IMR-90 (cell line): ENCODE measurements at regions not wholly inside any gene's neighbourhood (a gene's known extent, or its start where the extent isn't known, plus 50 kb on each side); places are given as distances from the start of the nearest gene placed in this dataset.

Experiments used
- ATAC-seq: fragments of 200-7000 bp; cut with Tn5 transposase; 2 replicates; pipeline ENCODE4 v1.9.1; 2020; ENCODE audit warnings: low read depth, mild to moderate bottlenecking, moderate library complexity
- BruUV-seq: library from RNA; stranded (reverse); fragments of 400-500 nt; replicated peaks from 2 replicates; lab custom pipeline; 2021; lab: Mats Ljungman, UMichigan
- CTCF ChIA-PET: fragments of 300-600 bp; formaldehyde crosslinking; extraction: SDS; loops from one replicate; lab custom pipeline; 2021; ENCODE audit warnings: antibody characterized with exemption; lab: Yijun Ruan, JAX
- POLR2A ChIA-PET: fragments of 300-600 bp; sonication (Branson Sonifier 250); formaldehyde crosslinking; loops from one replicate; lab custom pipeline; 2022; ENCODE audit warnings: antibody characterized with exemption; ENCODE audit not compliant: unreplicated experiment; lab: Charles Lee
- DNase-seq: peaks from one replicate; pipeline ENCODE4 v3.0.0; 2013
- H2AFZ ChIP-seq: replicated peaks from 2 replicates; pipeline ENCODE3; 2013; ENCODE audit warnings: low read length, mild to moderate bottlenecking; ENCODE audit not compliant: poor library complexity
- H2AK5ac ChIP-seq: 2 replicates; pipeline ENCODE4 v1.6.1; 2013; ENCODE audit warnings: low read depth, low read length, inconsistent platforms
- H2AK9ac ChIP-seq: replicated peaks from 2 replicates; pipeline ENCODE3; 2013; ENCODE audit warnings: mild to moderate bottlenecking, low read depth, low read length, moderate library complexity; ENCODE audit not compliant: poor library complexity
- H2BK120ac ChIP-seq: 2 replicates; pipeline ENCODE4 v1.6.1; 2013; ENCODE audit warnings: low read depth, low read length, inconsistent platforms
- H2BK15ac ChIP-seq: 3 replicates; pipeline ENCODE4 v1.6.1; 2013; ENCODE audit warnings: low read depth, low read length, inconsistent platforms
- H2BK20ac ChIP-seq: 2 replicates; pipeline ENCODE4 v1.6.1; 2013; ENCODE audit warnings: low read depth, mild to moderate bottlenecking, inconsistent platforms, low read length, moderate library complexity
- H2BK5ac ChIP-seq: 2 replicates; pipeline ENCODE4 v1.6.1; 2013; ENCODE audit warnings: mild to moderate bottlenecking, low read depth, low read length, inconsistent platforms; ENCODE audit not compliant: poor library complexity, severe bottlenecking
- H3K14ac ChIP-seq: replicated peaks from 2 replicates; pipeline ENCODE4 v1.6.1; 2013; ENCODE audit warnings: low read depth, low read length, inconsistent platforms
- H3K18ac ChIP-seq: 2 replicates; pipeline ENCODE4 v1.6.1; 2013; ENCODE audit warnings: low read depth, low read length, control low read depth
- H3K23ac ChIP-seq: 2 replicates; pipeline ENCODE4 v1.6.1; 2013; ENCODE audit warnings: low read depth, low read length, inconsistent platforms
- H3K27ac ChIP-seq: 2 replicates; pipeline ENCODE4 v1.5.1; 2013; ENCODE audit warnings: mild to moderate bottlenecking, control low read depth, low read length; ENCODE audit not compliant: insufficient read depth
- H3K27me3 ChIP-seq: 2 replicates; pipeline ENCODE4 v1.6.1; 2013; ENCODE audit warnings: low read length; ENCODE audit not compliant: control insufficient read depth, insufficient read depth
- H3K36me3 ChIP-seq: 2 replicates; pipeline ENCODE4 v1.6.1; 2013; ENCODE audit warnings: low read length, mixed read lengths; ENCODE audit not compliant: control insufficient read depth, insufficient read depth
- H3K4ac ChIP-seq: 2 replicates; pipeline ENCODE4 v1.6.1; 2013; ENCODE audit warnings: low read depth, low read length, inconsistent platforms
- H3K4me1 ChIP-seq: 2 replicates; pipeline ENCODE4 v1.6.1; 2013; ENCODE audit warnings: low read length, mixed read lengths; ENCODE audit not compliant: control insufficient read depth, insufficient read depth
- H3K4me2 ChIP-seq: 2 replicates; pipeline ENCODE4 v1.6.1; 2013; ENCODE audit warnings: low read depth, mild to moderate bottlenecking, control low read depth, low read length, moderate library complexity
- H3K4me3 ChIP-seq: 2 replicates; pipeline ENCODE4 v1.5.1; 2013; ENCODE audit warnings: low read depth, mild to moderate bottlenecking, control low read depth, low read length, moderate library complexity; ENCODE audit not compliant: insufficient read depth
- H3K56ac ChIP-seq: 2 replicates; pipeline ENCODE4 v1.6.1; 2013; ENCODE audit warnings: low read length, inconsistent platforms; ENCODE audit not compliant: insufficient read depth; ENCODE audit errors: extremely low read depth
- H3K79me1 ChIP-seq, 2 experiments: 2 replicates each; pipeline ENCODE4 v1.6.1; 2013; ENCODE audit warnings: low read length in 2 of 2, inconsistent platforms in 1 of 2, low read depth in 1 of 2
- H3K9ac ChIP-seq: 2 replicates; pipeline ENCODE4 v1.6.1; 2013; ENCODE audit warnings: low read depth, low read length, control low read depth
- H3K9me1 ChIP-seq: 2 replicates; pipeline ENCODE4 v1.6.1; 2013; ENCODE audit warnings: low read length, inconsistent platforms; ENCODE audit not compliant: insufficient read depth
- H3K9me3 ChIP-seq: 2 replicates; pipeline ENCODE4 v1.6.1; 2013; ENCODE audit warnings: low read length; ENCODE audit not compliant: control insufficient read depth, insufficient read depth
- H4K20me1 ChIP-seq: 2 replicates; pipeline ENCODE4 v1.6.1; 2013; ENCODE audit warnings: low read length, inconsistent platforms; ENCODE audit not compliant: insufficient read depth
- H4K5ac ChIP-seq: 2 replicates; pipeline ENCODE4 v1.6.1; 2013; ENCODE audit warnings: mild to moderate bottlenecking, low read depth, low read length, control low read depth
- H4K8ac ChIP-seq, 2 experiments: 2 replicates each; pipeline ENCODE4 v1.6.1; 2013; ENCODE audit warnings: low read depth in 2 of 2, low read length in 2 of 2, control low read depth in 1 of 2, inconsistent platforms in 1 of 2
- H4K91ac ChIP-seq: 2 replicates; pipeline ENCODE4 v1.6.1; 2013; ENCODE audit warnings: low read depth, low read length, inconsistent platforms; ENCODE audit not compliant: insufficient read depth
- CHD1 ChIP-seq: IDR thresholded peaks from 2 replicates; pipeline ENCODE4 v1.6.1; 2012; ENCODE audit warnings: low read depth, low read length, improper control_type of control experiment
- CTCF ChIP-seq: conservative IDR thresholded peaks from 2 replicates; pipeline ENCODE4 v1.5.1; 2012; ENCODE audit warnings: mild to moderate bottlenecking, low read depth, low read length, improper control_type of control experiment
- FOS ChIP-seq: fragments of 150-350 bp; IDR thresholded peaks from 2 replicates; pipeline ENCODE4 v1.6.1; 2016; ENCODE audit warnings: low read depth, low read length
- MAZ ChIP-seq: IDR thresholded peaks from 2 replicates; pipeline ENCODE4 v1.6.1; 2012; ENCODE audit warnings: low read depth, mild to moderate bottlenecking, low read length, improper control_type of control experiment, moderate library complexity, borderline replicate concordance
- NFE2L2 ChIP-seq: fragments of 150-350 bp; IDR thresholded peaks from 2 replicates; pipeline ENCODE4 v1.6.1; 2016; ENCODE audit warnings: low read depth, mild to moderate bottlenecking, low read length
- POLR2A ChIP-seq: IDR thresholded peaks from 2 replicates; pipeline ENCODE4 v1.6.1; 2012; ENCODE audit warnings: mild to moderate bottlenecking, low read depth, low read length
- WGBS, 2 experiments: methylation state at CpG; one replicate each; pipeline versions ENCODE4 v1.1.5 to v1.1.7; 2013; ENCODE audit warnings: missing lambda C conversion rate in 2 of 2; ENCODE audit not compliant: insufficient read length in 1 of 2; ENCODE audit errors: extremely low coverage in 2 of 2; 5-methylcytosine and 5-hydroxymethylcytosine counted together
- dilution Hi-C: fragments of 300-500 bp; cut with HindIII; formaldehyde crosslinking; loops from one replicate; pipeline ENCODE4 v1.14.3; 2018; ENCODE audit warnings: low sequenced_read_pairs; ENCODE audit not compliant: unreplicated experiment
- in situ Hi-C: fragments of 300-500 bp; cut with MboI; formaldehyde crosslinking; loops from 3 replicates; pipeline ENCODE4 v1.14.3; 2019; ENCODE audit warnings: low sequenced_read_pairs, inconsistent platforms, mixed read lengths
- intact Hi-C: fragments of 100-400 bp; cut with micrococcal nuclease; formaldehyde crosslinking; loops from 2 replicates; pipeline ENCODE4 v1.10.0; 2022

GRCh38 chr11:87432022-87432421, 394.3 kb downstream of the TMEM135 start:
- Histone ChIP-seq H3K56ac (peak overlapping the region; percentile 60; the same call in 1 of the 2 replicates), H2BK120ac (peak overlapping the region; percentile 85), H4K5ac (peak overlapping the region; percentile 92), H3K18ac (peak overlapping the region; percentile 98), H4K91ac (peak overlapping the region; percentile 95), H3K36me3 (no peaks in the 10 kb centered on the region), H2AK9ac (no peak overlapping the region), H3K27me3 (no peaks in the 10 kb centered on the region), H3K4me1 (peaks cover 18% of the 10 kb centered on the region; the same call in 1 of the 2 replicates), H3K9me3 (no peaks in the 10 kb centered on the region), H3K23ac (peak overlapping the region; percentile 57), H4K20me1 (no peaks in the 10 kb centered on the region), H2BK5ac (peak overlapping the region; percentile 73), H3K14ac (peak overlapping the region; percentile 80), H3K9me1 (peaks cover 18% of the 10 kb centered on the region), H3K4me3 (no peak overlapping the region), H3K9ac (0 out of 2 replicates have a peak overlapping the region, but pooled peaks have one; percentile 29), H2AK5ac (peak overlapping the region; percentile 92; the same call in 1 of the 2 replicates), H3K27ac (peak overlapping the region; percentile 33; the same call in 1 of the 2 replicates), H3K4me2 (no peak overlapping the region), H4K8ac (peak overlapping the region; percentile 69 to 83), H3K4ac (peak overlapping the region; percentile 86), H2BK20ac (peak overlapping the region; percentile 77), H2BK15ac (peak overlapping the region; percentile 89; the same call in 2 of the 3 replicates), H3K79me1 (no peaks in the 10 kb centered on the region), H2AFZ (no peak overlapping the region)
- POLR2A ChIA-PET = no interaction called here
- TF ChIP-seq FOS (peak; percentile 16; the same call in 1 of the 2 replicates), CHD1 (no peak), CTCF (no peak), MAZ (no peak), NFE2L2 (no peak), POLR2A (no peak)
- intact Hi-C loops = no loop called here
- ATAC-seq = peak; percentile 71
- peak; percentile 66 for DNase-seq
- dilution Hi-C loops = no loop called here
- CTCF ChIA-PET = interaction anchor here (0.6 kb wide), 1 partner anchor 16 kb away, joined by 3 read pairs; no protein-coding TSS in a partner anchor
- no TSS peak for BruUV-seq
- no CpG with 5 or more reads among the region's 4 CpGs for WGBS, 2 experiments
- in situ Hi-C loops = no loop called here
